Aorta (tissue), 5 donors: ENCODE measurements at regions not wholly inside any gene's neighbourhood (a gene's known extent, or its start where the extent isn't known, plus 50 kb on each side); places are given as distances from the start of the nearest gene placed in this dataset.

ENCODE experiments used
- ATAC-seq: fragments of 200-7000 bp; cut with Tn5 transposase; one replicate; pipeline ENCODE4 v1.9.1; 2022; ENCODE audit warnings: moderate library complexity; ENCODE audit not compliant: low FRiP score
- DNase-seq, 2 donors: peaks; one replicate each; pipeline ENCODE4 v3.0.0-alpha.2; 2020
- H3K27ac ChIP-seq, 2 donors: one replicate each; pipeline ENCODE4 v1.5.1; 2013; ENCODE audit warnings: low read length in 2 of 2, mild to moderate bottlenecking in 2 of 2, moderate library complexity in 2 of 2, control low read depth in 1 of 2, inconsistent platforms in 1 of 2, low read depth in 1 of 2
- H3K27me3 ChIP-seq, 2 donors: one replicate each; pipeline ENCODE4 v1.6.1; 2013; ENCODE audit warnings: control low read depth in 1 of 2, low read length in 1 of 2, mild to moderate bottlenecking in 1 of 2, moderate library complexity in 1 of 2; ENCODE audit not compliant: insufficient read depth in 2 of 2, control insufficient read depth in 1 of 2
- H3K36me3 ChIP-seq, 2 donors: one replicate each; pipeline ENCODE4 v1.6.1; 2013; ENCODE audit warnings: control low read depth in 1 of 2, low read length in 1 of 2, mild to moderate bottlenecking in 1 of 2; ENCODE audit not compliant: insufficient read depth in 2 of 2, control insufficient read depth in 1 of 2
- H3K4me1 ChIP-seq, 2 donors: one replicate each; pipeline ENCODE4 v1.6.1; 2013; ENCODE audit warnings: low read length in 2 of 2, control low read depth in 1 of 2, mild to moderate bottlenecking in 1 of 2, moderate library complexity in 1 of 2; ENCODE audit not compliant: insufficient read depth in 2 of 2, control insufficient read depth in 1 of 2
- H3K4me3 ChIP-seq, 2 donors: one replicate each; pipeline ENCODE4 v1.5.1; 2013; ENCODE audit warnings: low read length in 2 of 2, control low read depth in 1 of 2, mild to moderate bottlenecking in 1 of 2
- H3K9me3 ChIP-seq: one replicate; pipeline ENCODE4 v1.6.1; 2013; ENCODE audit warnings: mild to moderate bottlenecking, low read length; ENCODE audit not compliant: control insufficient read depth
- WGBS, 2 donors: extraction: QIAGEN DNeasy Blood & Tissue Kit; methylation state at CpG; one replicate each; pipeline ENCODE4 v1.1.7; 2013; 5-methylcytosine and 5-hydroxymethylcytosine counted together
- intact Hi-C, 2 donors: fragments of 100-400 bp; cut with DNase I; formaldehyde crosslinking; loops; one replicate each; pipeline versions ENCODE4 v1.14.2 to v1.15.0; 2022
- donor health status: healthy with polysubstance abuse.
- donor health status: Bipolar disorder and iron deficiency.
- donor health status: DM: no; HTN: no; CAD: no.
- donor health status: DM: no; HTN: no; CAD: no.
- donor health status: DM: yes; HTN: yes; CAD: no.

DNA sequence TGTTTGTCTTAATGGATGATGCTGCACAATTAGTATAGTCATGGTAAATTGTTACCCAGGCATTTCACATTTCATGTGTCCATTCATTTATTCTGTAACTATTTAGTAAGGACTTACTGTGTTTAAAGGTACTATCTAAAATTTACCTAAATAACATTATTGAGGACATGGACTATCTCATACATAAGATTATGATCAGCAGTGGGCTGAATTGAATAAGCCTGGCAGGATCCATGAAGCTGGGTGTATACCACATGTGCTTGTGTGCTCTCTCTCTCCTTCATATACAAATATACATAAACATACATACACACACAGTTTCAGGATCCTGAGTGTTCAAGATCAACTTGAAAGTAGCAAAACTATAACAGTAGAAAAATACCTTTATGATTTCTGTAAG lies 595.4 kb downstream of the EPM2A start:
- Histone ChIP-seq H3K36me3 (no peaks in the 10 kb centered on the region), H3K4me1 (no peaks in the 10 kb centered on the region), H3K27me3 (no peaks in the 10 kb centered on the region), H3K27ac (no peak overlapping the region), H3K9me3 (no peaks in the 10 kb centered on the region), H3K4me3 (no peak overlapping the region)
- ATAC-seq (no peak), DNase-seq (no peak)
- intact Hi-C loops = no loop called here

DNA sequence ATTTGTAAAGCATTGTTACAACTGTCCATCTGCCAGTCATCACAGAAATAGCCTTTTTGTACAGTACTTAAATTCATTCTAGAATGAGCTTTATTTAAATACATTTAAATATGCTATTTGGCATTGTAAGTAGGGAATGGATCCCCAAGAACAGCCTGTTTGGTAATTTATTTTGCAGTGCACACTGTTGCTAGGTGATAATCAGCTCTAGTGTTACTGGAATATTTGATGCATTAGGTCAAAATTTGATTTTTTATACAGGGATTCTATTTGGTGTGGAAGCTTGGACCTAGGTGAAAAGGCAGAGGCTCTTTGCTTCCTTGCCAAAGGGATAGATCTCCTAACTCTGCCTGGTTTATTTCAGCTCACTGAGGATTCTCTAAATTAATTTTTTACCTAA lies 593.7 kb downstream of the EPM2A start:
- DNase-seq (no peak), ATAC-seq (no peak)
- Histone ChIP-seq H3K27ac (no peak overlapping the region), H3K4me1 (no peaks in the 10 kb centered on the region), H3K36me3 (no peaks in the 10 kb centered on the region), H3K9me3 (no peaks in the 10 kb centered on the region), H3K4me3 (no peak overlapping the region), H3K27me3 (no peaks in the 10 kb centered on the region)
- intact Hi-C loops = no loop called here

DNA sequence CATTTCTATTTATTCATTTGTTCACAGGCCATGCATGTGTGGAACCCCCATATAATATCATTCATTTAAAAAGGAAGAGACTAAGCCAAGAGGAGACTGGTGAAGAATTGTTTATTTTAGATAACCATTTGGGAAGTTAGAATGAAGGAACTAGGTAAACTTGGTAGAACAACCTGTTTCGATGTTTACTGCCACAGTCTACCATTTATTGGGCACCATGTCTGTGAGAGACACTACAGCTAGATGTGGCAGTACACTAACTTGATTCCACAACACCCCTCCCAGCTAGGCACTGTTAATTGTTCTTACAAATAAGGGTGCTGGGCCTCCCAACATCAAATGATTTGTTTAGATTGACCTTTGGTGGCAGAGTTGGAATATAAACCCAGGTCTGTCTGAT lies 592.4 kb downstream of the EPM2A start:
- no peak for ATAC-seq
- WGBS, 2 donors = 98 to 100% methylated on average over 1 of the region's 1 CpG
- Histone ChIP-seq H3K9me3 (no peaks in the 10 kb centered on the region), H3K36me3 (no peaks in the 10 kb centered on the region), H3K27ac (no peak overlapping the region), H3K27me3 (no peaks in the 10 kb centered on the region), H3K4me3 (no peak overlapping the region), H3K4me1 (no peaks in the 10 kb centered on the region)
- DNase-seq = no peak
- intact Hi-C loops = no loop called here

DNA sequence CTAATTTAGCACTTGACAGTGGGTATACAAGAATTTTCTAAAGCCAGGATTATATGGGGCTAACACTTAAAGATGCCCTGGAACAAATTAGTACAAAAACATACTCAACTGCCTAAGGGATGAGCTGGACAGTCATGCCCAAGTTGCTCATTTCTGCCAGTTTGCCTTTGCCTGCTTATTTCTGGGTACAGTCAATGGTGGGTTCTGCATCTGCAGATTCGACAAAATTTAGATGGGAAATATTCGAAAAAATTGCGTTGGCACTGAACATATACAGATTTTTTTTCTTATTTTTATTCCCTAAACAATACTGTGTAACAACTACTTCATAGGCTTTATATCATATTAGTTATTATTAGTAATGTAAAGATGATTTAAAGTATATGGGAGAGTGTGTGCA lies 591.9 kb downstream of the EPM2A start:
- Histone ChIP-seq H3K36me3 (no peaks in the 10 kb centered on the region), H3K9me3 (no peaks in the 10 kb centered on the region), H3K27me3 (no peaks in the 10 kb centered on the region), H3K4me3 (no peak overlapping the region), H3K4me1 (no peaks in the 10 kb centered on the region), H3K27ac (no peak overlapping the region)
- intact Hi-C loops = no loop called here
- WGBS, 2 donors = 91 to 95% methylated on average over 3 of the region's 3 CpGs
- DNase-seq (no peak), ATAC-seq (no peak)

DNA sequence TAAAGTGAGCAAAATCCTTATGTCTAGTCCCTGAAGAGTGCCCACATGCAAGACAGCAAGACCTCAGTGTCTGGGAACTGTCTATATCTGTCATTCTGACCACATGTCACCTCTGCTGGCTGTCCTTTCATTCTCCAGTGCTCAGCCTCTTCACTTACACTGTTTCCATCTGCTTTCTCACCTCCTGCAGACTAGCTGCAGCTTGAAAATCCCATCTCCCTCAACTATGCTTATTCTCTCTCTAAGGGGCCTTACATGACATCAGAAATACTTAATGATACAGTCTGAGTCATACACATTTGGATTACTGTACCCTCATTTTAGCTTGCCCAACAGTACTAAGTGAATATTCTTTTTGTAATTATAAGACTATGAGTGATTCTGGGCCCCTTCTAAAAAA lies 587.8 kb downstream of the EPM2A start:
- Histone ChIP-seq H3K9me3 (no peaks in the 10 kb centered on the region), H3K36me3 (no peaks in the 10 kb centered on the region), H3K4me3 (no peak overlapping the region), H3K27ac (no peak overlapping the region), H3K27me3 (no peaks in the 10 kb centered on the region), H3K4me1 (no peaks in the 10 kb centered on the region)
- no peak for DNase-seq
- ATAC-seq = no peak
- intact Hi-C loops = no loop called here

DNA sequence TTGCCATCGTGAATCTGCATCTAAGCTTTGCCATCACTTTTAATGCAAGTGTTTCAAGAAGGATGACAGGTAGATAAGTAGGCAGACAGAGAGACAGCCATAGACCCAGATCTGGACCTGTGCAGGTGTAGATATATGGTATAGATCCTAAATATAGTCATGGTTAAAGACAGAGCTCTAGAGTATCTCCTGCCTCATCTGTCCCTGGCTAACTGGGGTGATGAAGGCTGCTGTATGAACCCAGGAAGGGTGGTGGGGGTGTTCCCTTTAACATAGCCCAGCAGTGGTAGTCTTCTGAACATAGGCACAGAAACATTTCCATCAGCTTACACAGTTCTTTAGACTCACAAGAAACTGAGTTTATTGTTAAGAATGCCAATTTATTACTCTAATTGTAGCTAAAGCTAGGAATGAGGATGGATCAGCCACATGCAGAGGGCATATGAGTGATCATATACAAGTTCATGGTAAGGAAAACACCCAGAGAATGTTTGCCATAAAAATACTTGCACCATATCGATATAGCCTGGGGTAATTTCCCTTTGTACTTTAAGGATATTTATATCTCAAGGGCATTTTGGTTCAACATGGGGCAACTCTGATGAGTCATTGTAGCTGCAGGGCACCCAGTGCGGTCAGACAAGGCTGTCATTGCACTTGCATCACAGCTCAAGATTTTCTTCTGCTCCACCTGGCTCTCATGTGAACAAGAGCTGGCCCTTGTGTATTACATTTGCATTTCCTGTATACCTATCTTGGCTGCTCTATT lies 587.2 kb downstream of the EPM2A start:
- no peaks in the 10 kb centered on the region for H3K27me3 ChIP-seq
- intact Hi-C loops = no loop called here
- no peaks in the 10 kb centered on the region for H3K4me1 ChIP-seq
- H3K36me3 ChIP-seq = no peaks in the 10 kb centered on the region
- 55 to 64% methylated on average over 3 of the region's 3 CpGs for WGBS, 2 donors
- no peaks in the 10 kb centered on the region for H3K9me3 ChIP-seq
- no peak overlapping the region for H3K27ac ChIP-seq
- no peak overlapping the region for H3K4me3 ChIP-seq
- DNase-seq (no peak), ATAC-seq (no peak)

DNA sequence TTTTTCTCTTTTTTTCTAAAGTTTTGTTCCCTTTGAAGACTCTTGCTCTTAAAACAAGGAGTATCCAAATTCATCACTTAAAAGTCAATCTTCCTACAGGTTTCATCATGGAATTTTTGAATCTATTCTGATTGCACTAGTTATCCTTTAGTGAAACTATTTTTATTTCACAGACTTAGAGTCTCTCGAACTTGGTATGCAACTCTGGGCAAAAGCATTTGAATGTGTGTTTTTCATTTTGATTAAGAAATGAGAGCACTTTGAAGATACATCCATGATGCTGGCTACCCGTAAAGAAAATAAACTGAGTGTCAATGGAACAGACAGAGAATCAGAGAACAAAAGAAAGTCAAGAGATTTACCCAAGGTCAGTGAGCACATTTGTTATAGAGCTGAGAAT lies 586.5 kb downstream of the EPM2A start:
- Histone ChIP-seq H3K4me1 (no peaks in the 10 kb centered on the region), H3K36me3 (no peaks in the 10 kb centered on the region), H3K27ac (no peak overlapping the region), H3K27me3 (no peaks in the 10 kb centered on the region), H3K4me3 (no peak overlapping the region), H3K9me3 (no peaks in the 10 kb centered on the region)
- DNase-seq (no peak), ATAC-seq (no peak)
- intact Hi-C loops = no loop called here
- WGBS, 2 donors = 41 to 48% methylated on average over 2 of the region's 2 CpGs

DNA sequence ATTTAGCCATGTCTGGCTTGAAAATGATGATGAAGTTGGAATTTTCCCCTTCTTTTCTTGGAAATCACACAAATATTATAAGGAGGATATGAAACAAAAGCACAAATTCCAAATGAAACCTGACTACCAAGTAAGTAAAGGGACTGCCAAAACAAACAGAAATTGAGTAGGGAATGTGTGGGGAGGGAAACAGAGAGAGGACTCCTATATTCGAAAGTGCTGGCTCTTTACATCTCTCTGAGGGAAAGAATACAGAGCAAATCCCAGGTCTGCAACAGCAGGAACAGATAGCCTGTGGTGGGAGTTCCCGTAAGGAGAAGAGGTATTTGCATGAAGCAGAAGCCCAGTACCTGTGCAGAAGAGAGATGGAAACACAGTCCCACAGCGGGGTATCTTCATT lies 583.7 kb downstream of the EPM2A start:
- H3K27me3 ChIP-seq = no peaks in the 10 kb centered on the region
- DNase-seq (no peak), ATAC-seq (no peak)
- no peak overlapping the region for H3K27ac ChIP-seq
- 62% methylated on average over 3 of the region's 3 CpGs for WGBS, 2 donors
- no peaks in the 10 kb centered on the region for H3K9me3 ChIP-seq
- H3K4me3 ChIP-seq = no peak overlapping the region
- no peaks in the 10 kb centered on the region for H3K4me1 ChIP-seq
- intact Hi-C loops = no loop called here
- H3K36me3 ChIP-seq = no peaks in the 10 kb centered on the region

DNA sequence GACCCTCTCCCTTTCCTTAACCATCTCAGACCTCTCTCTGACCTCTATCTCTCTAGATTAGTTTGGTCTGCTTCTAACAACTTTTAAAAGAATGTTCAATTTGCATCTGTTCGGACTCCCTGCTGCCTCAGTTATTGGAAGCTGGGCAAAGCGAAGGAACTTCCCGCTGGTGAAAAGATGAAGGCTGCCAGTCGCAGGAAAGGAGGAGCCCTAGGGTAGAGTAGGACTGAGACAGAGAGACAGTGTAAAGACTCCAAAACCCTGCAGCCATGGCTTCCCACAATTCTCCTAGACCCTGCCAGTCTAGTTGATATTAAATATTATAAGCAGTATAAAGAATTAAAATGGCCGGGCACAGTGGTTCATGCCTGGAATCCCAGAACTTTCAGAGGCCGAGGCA lies 581.8 kb downstream of the EPM2A start:
- Histone ChIP-seq H3K27me3 (no peaks in the 10 kb centered on the region), H3K27ac (no peak overlapping the region)
- no peak for ATAC-seq

More for the DNA sequence above, 581.8 kb downstream of the EPM2A start:
- peaks cover 1% of the 10 kb centered on the region for H3K9me3 ChIP-seq
- no peak for DNase-seq
- H3K4me1 ChIP-seq = no peaks in the 10 kb centered on the region
- 87 to 88% methylated on average over 6 of the region's 6 CpGs for WGBS, 2 donors
- no peak overlapping the region for H3K4me3 ChIP-seq
- H3K36me3 ChIP-seq = no peaks in the 10 kb centered on the region
- intact Hi-C loops = no loop called here
